CD4-positive, alpha-beta T cell (primary cell): ENCODE measurements at regions not wholly inside any gene's neighbourhood (a gene's known extent, or its start where the extent isn't known, plus 50 kb on each side); places are given as distances from the start of the nearest gene placed in this dataset.
"Not testable (repeated sequence)": the region's sequence is repeated elsewhere in the genome, so short reads cannot be mapped to it uniquely, and the experiment has no call there.

Experiments used
- ATAC-seq: fragments of 200-7000 bp; cut with Tn5 transposase; one replicate; pipeline ENCODE4 v1.10.0; 2022; ENCODE audit warnings: mild to moderate bottlenecking; ENCODE audit not compliant: poor library complexity
- CTCF ChIA-PET: fragments of 350-600 bp; sonication (Branson Sonifier 250); formaldehyde crosslinking; loops from one replicate; lab custom pipeline; 2021; ENCODE audit warnings: antibody characterized with exemption, inconsistent platforms; lab: Charles Lee
- POLR2A ChIA-PET: fragments of 350-600 bp; sonication (Branson Sonifier 250); formaldehyde crosslinking; loops from one replicate; lab custom pipeline; 2021; ENCODE audit warnings: antibody characterized with exemption, inconsistent platforms; lab: Charles Lee
- DNase-seq, 14 experiments: peaks; one replicate each; pipeline ENCODE4 v3.0.0-alpha.2; 2013 to 2020; ENCODE audit warnings: mixed read lengths in 2 of 14
- H3K27ac ChIP-seq, 2 donors: one replicate each; pipeline versions ENCODE4 v1.5.1 to v1.7.0; 2013; ENCODE audit warnings: low read length in 2 of 2, low read depth in 1 of 2, mild to moderate bottlenecking in 1 of 2
- H3K27me3 ChIP-seq, 2 experiments: 1 replicate in 1 of 2; 2 replicates in 1 of 2; pipeline versions ENCODE4 v1.6.1 to v1.7.0; 2013; ENCODE audit warnings: low read length in 2 of 2, control low read depth in 1 of 2, mild to moderate bottlenecking in 1 of 2, moderate library complexity in 1 of 2; ENCODE audit not compliant: insufficient read depth in 2 of 2, control insufficient read depth in 1 of 2
- H3K36me3 ChIP-seq: one replicate; pipeline ENCODE4 v1.6.1; 2013; ENCODE audit warnings: low read length, control low read depth; ENCODE audit not compliant: insufficient read depth
- H3K4me1 ChIP-seq: one replicate; pipeline ENCODE4 v1.6.1; 2013; ENCODE audit warnings: low read length, control low read depth; ENCODE audit not compliant: insufficient read depth
- H3K4me3 ChIP-seq: one replicate; pipeline ENCODE4 v1.5.1; 2013; ENCODE audit warnings: mild to moderate bottlenecking, low read length, moderate library complexity
- H3K9me3 ChIP-seq, 2 experiments: 1 replicate in 1 of 2; 2 replicates in 1 of 2; pipeline versions ENCODE4 v1.6.1 to v1.7.0; 2013; ENCODE audit warnings: low read length in 2 of 2, mild to moderate bottlenecking in 2 of 2, control low read depth in 1 of 2, moderate library complexity in 1 of 2; ENCODE audit not compliant: control insufficient read depth in 1 of 2, insufficient read depth in 1 of 2
- H3K27ac Mint-ChIP-seq: one replicate; pipeline ENCODE4 v1.8.0; 2020; ENCODE audit warnings: mixed read lengths
- H3K27me3 Mint-ChIP-seq: one replicate; pipeline ENCODE4 v1.8.0; 2021; ENCODE audit warnings: mixed read lengths
- H3K36me3 Mint-ChIP-seq: one replicate; pipeline ENCODE4 v1.8.0; 2021; ENCODE audit warnings: low read depth, mixed read lengths
- H3K4me1 Mint-ChIP-seq: one replicate; pipeline ENCODE4 v1.8.0; 2021; ENCODE audit warnings: low read depth, mixed read lengths
- H3K4me3 Mint-ChIP-seq: one replicate; pipeline ENCODE4 v1.8.0; 2020; ENCODE audit warnings: mild to moderate bottlenecking, mixed read lengths
- H3K9me3 Mint-ChIP-seq: one replicate; pipeline ENCODE4 v1.8.0; 2020; ENCODE audit warnings: mixed read lengths
- intact Hi-C, 2 experiments: fragments of 100-400 bp; cut with DNase I in 1 of 2; cut with micrococcal nuclease in 1 of 2; formaldehyde crosslinking; loops; one replicate each; pipeline versions ENCODE4 v1.15.1 to v1.9.0; 2023 to 2025; cut with DNase I, micrococcal nuclease
- TF ChIP-seq, protein P1 (sequence below): fragments of 200-600 bp; IDR thresholded peaks from one replicate; pipeline ENCODE4 v1.8.0; 2022; ENCODE audit warnings: antibody characterized with exemption, mild to moderate bottlenecking

DNA sequence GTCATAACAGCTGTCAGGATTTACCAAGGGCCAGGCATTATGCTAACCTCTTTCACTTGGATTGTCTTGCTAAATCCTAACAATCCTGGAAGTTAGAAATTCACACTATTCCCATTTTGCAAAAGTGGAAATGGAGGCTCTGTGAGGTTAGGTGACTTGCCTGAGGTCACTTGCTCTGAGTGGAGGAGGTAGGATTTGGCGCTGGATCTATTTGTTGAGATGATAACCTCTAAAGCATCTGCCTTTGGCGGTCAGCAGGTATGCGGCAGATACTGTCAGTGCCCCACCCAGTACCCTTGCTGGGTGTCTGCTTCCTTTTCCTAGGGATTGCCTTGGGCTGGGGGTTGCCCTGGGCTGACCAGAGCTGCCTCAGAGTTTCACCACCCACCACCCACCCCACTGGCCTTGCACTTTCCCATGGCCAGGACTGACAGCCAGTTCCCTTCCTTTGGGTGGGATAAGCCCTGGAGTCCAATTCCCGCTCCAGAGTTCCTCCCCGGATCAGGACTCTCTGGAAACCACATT is 164.8 kb upstream of the MSX2 start:
- no peak overlapping the region for H3K4me3 Mint-ChIP-seq
- CTCF ChIA-PET, result no interaction called here
- DNase-seq (no peak), ATAC-seq (no peak)
- H3K9me3 ChIP-seq, result no peaks in the 10 kb centered on the region
- H3K27ac Mint-ChIP-seq, result no peak overlapping the region
- no peaks in the 10 kb centered on the region for H3K27me3 ChIP-seq
- no peak overlapping the region for H3K4me3 ChIP-seq
- no peaks in the 10 kb centered on the region for H3K36me3 ChIP-seq
- POLR2A ChIA-PET, result no interaction called here
- TF ChIP-seq, protein P1, sequence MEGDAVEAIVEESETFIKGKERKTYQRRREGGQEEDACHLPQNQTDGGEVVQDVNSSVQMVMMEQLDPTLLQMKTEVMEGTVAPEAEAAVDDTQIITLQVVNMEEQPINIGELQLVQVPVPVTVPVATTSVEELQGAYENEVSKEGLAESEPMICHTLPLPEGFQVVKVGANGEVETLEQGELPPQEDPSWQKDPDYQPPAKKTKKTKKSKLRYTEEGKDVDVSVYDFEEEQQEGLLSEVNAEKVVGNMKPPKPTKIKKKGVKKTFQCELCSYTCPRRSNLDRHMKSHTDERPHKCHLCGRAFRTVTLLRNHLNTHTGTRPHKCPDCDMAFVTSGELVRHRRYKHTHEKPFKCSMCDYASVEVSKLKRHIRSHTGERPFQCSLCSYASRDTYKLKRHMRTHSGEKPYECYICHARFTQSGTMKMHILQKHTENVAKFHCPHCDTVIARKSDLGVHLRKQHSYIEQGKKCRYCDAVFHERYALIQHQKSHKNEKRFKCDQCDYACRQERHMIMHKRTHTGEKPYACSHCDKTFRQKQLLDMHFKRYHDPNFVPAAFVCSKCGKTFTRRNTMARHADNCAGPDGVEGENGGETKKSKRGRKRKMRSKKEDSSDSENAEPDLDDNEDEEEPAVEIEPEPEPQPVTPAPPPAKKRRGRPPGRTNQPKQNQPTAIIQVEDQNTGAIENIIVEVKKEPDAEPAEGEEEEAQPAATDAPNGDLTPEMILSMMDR, result no peak
- H3K9me3 Mint-ChIP-seq, result no peaks in the 10 kb centered on the region
- H3K36me3 Mint-ChIP-seq, result no peaks in the 10 kb centered on the region
- no peaks in the 10 kb centered on the region for H3K4me1 Mint-ChIP-seq
- no peak overlapping the region for H3K27ac ChIP-seq
- intact Hi-C loops, result no loop called here
- H3K4me1 ChIP-seq, result no peaks in the 10 kb centered on the region
- H3K27me3 Mint-ChIP-seq, result peaks cover 33% of the 10 kb centered on the region

- Histone ChIP-seq H3K4me1 (no peaks in the 10 kb centered on the region), H3K4me3 (no peak overlapping the region), H3K36me3 (no peaks in the 10 kb centered on the region), H3K27me3 (no peaks in the 10 kb centered on the region), H3K9me3 (no peaks in the 10 kb centered on the region), H3K27ac (no peak overlapping the region)
- Mint-ChIP-seq H3K27ac (no peak overlapping the region), H3K4me3 (no peak overlapping the region), H3K36me3 (no peaks in the 10 kb centered on the region), H3K27me3 (peaks cover 33% of the 10 kb centered on the region), H3K4me1 (no peaks in the 10 kb centered on the region), H3K9me3 (no peaks in the 10 kb centered on the region)
- ATAC-seq (no peak), DNase-seq (no peak)
- TF ChIP-seq, protein P1, result no peak
- ChIA-PET POLR2A (no interaction called here), CTCF (no interaction called here)
- intact Hi-C loops, result no loop called here
Measured at GRCh38 chr5:174560861-174561260, 163.5 kb upstream of the MSX2 start.

- H3K4me3 Mint-ChIP-seq, H3K9me3 ChIP-seq, H3K36me3 ChIP-seq, H3K4me1 Mint-ChIP-seq, CTCF ChIA-PET, H3K27ac Mint-ChIP-seq, DNase-seq, H3K4me3 ChIP-seq, H3K36me3 Mint-ChIP-seq, POLR2A ChIA-PET, ATAC-seq, H3K27ac ChIP-seq, H3K27me3 ChIP-seq, H3K9me3 Mint-ChIP-seq, H3K4me1 ChIP-seq, intact Hi-C loops: not testable (repeated sequence)
- H3K27me3 Mint-ChIP-seq, result peaks cover 39% of the 10 kb centered on the region
Measured at GRCh38 chr5:174563040-174563439, 161.3 kb upstream of the MSX2 start.

DNA sequence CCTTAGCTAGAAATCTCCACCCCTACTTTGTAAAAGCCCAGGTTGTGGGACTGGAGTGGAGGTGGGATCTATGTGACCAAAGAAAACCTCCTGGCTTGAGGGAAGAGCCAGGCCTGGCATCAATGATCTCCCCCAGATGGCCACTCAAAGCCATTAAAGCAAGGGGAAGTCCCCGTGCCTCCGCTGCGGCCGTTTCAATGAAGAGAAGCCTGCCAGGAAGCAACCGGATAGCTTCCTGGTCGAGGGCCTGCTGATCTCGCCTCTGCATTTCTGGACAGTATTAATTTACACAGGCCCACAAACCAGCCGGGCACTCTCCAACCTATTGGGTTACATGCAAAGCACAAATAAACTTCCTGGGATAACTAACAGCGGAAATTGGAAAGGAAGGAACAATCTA is 160.5 kb upstream of the MSX2 start:
- no peaks in the 10 kb centered on the region for H3K4me1 ChIP-seq
- Mint-ChIP-seq H3K4me3 (no peak overlapping the region), H3K36me3 (no peaks in the 10 kb centered on the region), H3K9me3 (no peaks in the 10 kb centered on the region), H3K27me3 (peaks cover 39% of the 10 kb centered on the region), H3K4me1 (no peaks in the 10 kb centered on the region), H3K27ac (no peak overlapping the region)
- POLR2A ChIA-PET, result no interaction called here
- intact Hi-C loops, result no loop called here
- ATAC-seq (no peak), DNase-seq (no peak)
- no peak overlapping the region for H3K27ac ChIP-seq
- no peaks in the 10 kb centered on the region for H3K36me3 ChIP-seq
- no peak overlapping the region for H3K4me3 ChIP-seq
- TF ChIP-seq, protein P1, result no peak
- H3K27me3 ChIP-seq, result no peaks in the 10 kb centered on the region
- CTCF ChIA-PET, result no interaction called here
- H3K9me3 ChIP-seq, result no peaks in the 10 kb centered on the region
